K562 (cell line): ENCODE measurements at regions not wholly inside any gene's neighbourhood (a gene's known extent, or its start where the extent isn't known, plus 50 kb on each side); places are given as distances from the start of the nearest gene placed in this dataset.

Experiments used
- FOXA3 ChIP-seq, 2 experiments: fragments of 450-650 bp in 1 of 2; sonication (generic) in 1 of 2; formaldehyde crosslinking; IDR thresholded peaks in 1 of 2; conservative IDR thresholded peaks in 1 of 2; 2 replicates each; pipeline versions ENCODE4 v1.4.0 to v1.8.0; 2020 to 2022; ENCODE audit warnings: mild to moderate bottlenecking in 2 of 2, missing genetic modification reagents in 1 of 2
- POLR3A ChIP-seq: IDR thresholded peaks from 2 replicates; pipeline ENCODE4 v1.6.1; 2011; ENCODE audit warnings: borderline replicate concordance, mild to moderate bottlenecking, moderate library complexity; ENCODE audit not compliant: insufficient read length, insufficient read depth; ENCODE audit errors: extremely low read depth
- PPARD ChIP-seq: fragments of 250-450 bp; sonication (Bioruptor Pico); IDR thresholded peaks from 2 replicates; pipeline ENCODE4 v1.8.0; 2022; ENCODE audit warnings: inconsistent platforms, mild to moderate bottlenecking, moderate library complexity
- PRMT5 ChIP-seq: sonication (generic); formaldehyde crosslinking; IDR thresholded peaks from 2 replicates; pipeline ENCODE4 v1.5.0; 2020; ENCODE audit warnings: missing genetic modification reagents
- RAD21 ChIP-seq, 2 experiments: fragments of 250-450 bp in 1 of 2; fragments of 450-650 bp in 1 of 2; sonication (Bioruptor Pico) in 1 of 2; formaldehyde crosslinking in 1 of 2; IDR thresholded peaks in 1 of 2; conservative IDR thresholded peaks in 1 of 2; 2 replicates each; pipeline versions ENCODE4 v1.4.0 to v1.8.0; 2020 to 2022; ENCODE audit warnings: mild to moderate bottlenecking in 2 of 2, moderate library complexity in 1 of 2
- REST ChIP-seq, 2 experiments: fragments of 450-650 bp; formaldehyde crosslinking in 1 of 2; IDR thresholded peaks; 2 replicates each; pipeline versions ENCODE4 v1.4.0 to v1.6.1; 2014 to 2020; ENCODE audit warnings: mild to moderate bottlenecking in 2 of 2, borderline replicate concordance in 1 of 2, low read depth in 1 of 2
- RREB1 ChIP-seq: fragments of 250-450 bp; sonication (Bioruptor Pico); IDR thresholded peaks from 2 replicates; pipeline ENCODE4 v1.4.0; 2020
- SRF ChIP-seq, 2 experiments: fragments of 250-450, 450-650 bp in 1 of 2; sonication (Bioruptor Pico) in 1 of 2; sonication (generic) in 1 of 2; formaldehyde crosslinking; IDR thresholded peaks; 2 replicates each; pipeline versions ENCODE4 v1.5.0 to v1.5.1; 2020 to 2022; ENCODE audit warnings: mild to moderate bottlenecking in 1 of 2, missing genetic modification reagents in 1 of 2
- ZNF232 ChIP-seq: sonication (generic); formaldehyde crosslinking; IDR thresholded peaks from 2 replicates; pipeline ENCODE4 v1.8.0; 2022; ENCODE audit warnings: mild to moderate bottlenecking, missing genetic modification reagents

- TF ChIP-seq REST (IDR thresholded peaks at IDR 0.05; ENCODE audit: borderline replicate concordance) (peak; percentile 73), REST (CRISPR knock-in tag; IDR thresholded peaks at IDR 0.05; ENCODE audit: low read depth) (no peak), FOXA3 (CRISPR knock-in tag; conservative IDR thresholded peaks at IDR 0.05 in 1 of 2, IDR thresholded peaks at IDR 0.05 in 1 of 2) (no peak), POLR3A (no peak), RAD21 (CRISPR knock-in tag; conservative IDR thresholded peaks at IDR 0.05 in 1 of 2, IDR thresholded peaks at IDR 0.05 in 1 of 2) (peak; percentile 91 to 93), PRMT5 (CRISPR knock-in tag) (no peak), RREB1 (CRISPR knock-in tag) (no peak), ZNF232 (CRISPR knock-in tag) (no peak), PPARD (no peak), SRF (CRISPR knock-in tag; IDR thresholded peaks at IDR 0.05) (no peak)
Observed at GRCh38 chr2:41782306-41783158, 265.3 kb upstream of the PKDCC start (continued).
